ENCODE measurements at regions not wholly inside any gene's neighbourhood (a gene's known extent, or its start where the extent isn't known, plus 50 kb on each side); places are given as distances from the start of the nearest gene placed in this dataset.
"Not testable (repeated sequence)": the region's sequence is repeated elsewhere in the genome, so short reads cannot be mapped to it uniquely, and the experiment has no call there.

GRCh38 chr22:22375576-22376351 is 131.2 kb downstream of the VPREB1 start:
- ChIA-PET CTCF (no interaction called here), POLR2A (no interaction called here)
- no peak for DNase-seq (ENCODE audit: extremely low spot score)
- TF ChIP-seq CTCF (IDR thresholded peaks at IDR 0.05; ENCODE audit: control extremely low read depth, extremely low read depth, low read depth, missing control alignments) = no peak

GRCh38 chr22:22376352-22376706 is 131.7 kb downstream of the VPREB1 start:
- CTCF ChIA-PET = no interaction called here
- no peak for DNase-seq (ENCODE audit: extremely low spot score)
- TF ChIP-seq CTCF (IDR thresholded peaks at IDR 0.05; ENCODE audit: control extremely low read depth, extremely low read depth, low read depth, missing control alignments) = no peak
- POLR2A ChIA-PET = no interaction called here

- DNase-seq (ENCODE audit: extremely low spot score); CTCF ChIA-PET; POLR2A ChIA-PET: not testable (repeated sequence)
These were observed 131.7 kb downstream of the ZNF280B start for GRCh38 chr22:22376884-22377283.

- DNase-seq (ENCODE audit: extremely low spot score) = no peak
- ChIA-PET CTCF (no interaction called here), POLR2A (no interaction called here)
- TF ChIP-seq CTCF (IDR thresholded peaks at IDR 0.05; ENCODE audit: control extremely low read depth, extremely low read depth, low read depth, missing control alignments) = no peak
These were observed 131.2 kb downstream of the ZNF280B start for GRCh38 chr22:22377335-22377734.

GRCh38 chr22:22378446-22379415 is 129.8 kb downstream of the ZNF280B start:
- ChIA-PET CTCF (interaction anchor here (0.7 to 1.1 kb wide), 2 partner anchors 7 to 15 kb away, joined by 3 read pairs; no protein-coding TSS in a partner anchor), POLR2A (no interaction called here)
- DNase-seq (ENCODE audit: extremely low spot score) = no peak
- no peak for TF ChIP-seq CTCF (IDR thresholded peaks at IDR 0.05; ENCODE audit: control extremely low read depth, extremely low read depth, low read depth, missing control alignments)

GRCh38 chr22:22380098-22381030 is 128.2 kb downstream of the ZNF280B start:
- peak; percentile 57 for DNase-seq (ENCODE audit: extremely low spot score)
- TF ChIP-seq CTCF (IDR thresholded peaks at IDR 0.05; ENCODE audit: control extremely low read depth, extremely low read depth, low read depth, missing control alignments) = no peak
- ChIA-PET POLR2A (no interaction called here), CTCF (interaction anchor here (1.1 to 1.3 kb wide), 3 partner anchors 9 to 31 kb away, joined by 3 to 4 read pairs (median 3); no protein-coding TSS in a partner anchor)

GRCh38 chr22:22381292-22381691 is 127.2 kb downstream of the ZNF280B start:
- POLR2A ChIA-PET; DNase-seq (ENCODE audit: extremely low spot score): not testable (repeated sequence)
- CTCF ChIA-PET = interaction anchor here (1.9 kb wide), 1 partner anchor 15 kb away, joined by 6 read pairs; no protein-coding TSS in a partner anchor

Data from GM10248 (cell line).